H9 (cell line): ENCODE measurements at regions not wholly inside any gene's neighbourhood (a gene's known extent, or its start where the extent isn't known, plus 50 kb on each side); places are given as distances from the start of the nearest gene placed in this dataset.

Experiments used
- DNase-seq: peaks from one replicate; pipeline ENCODE4 v3.0.0-alpha.2; 2017
- H2AFZ ChIP-seq: one replicate; pipeline ENCODE4 v1.6.1; 2013; ENCODE audit warnings: mild to moderate bottlenecking, low read length, control low read depth, moderate library complexity
- H2AK5ac ChIP-seq: 2 replicates; pipeline ENCODE4 v1.6.1; 2013; ENCODE audit warnings: low read length, control low read depth, mixed read lengths; ENCODE audit not compliant: insufficient read length
- H2BK120ac ChIP-seq: one replicate; pipeline ENCODE4 v1.6.1; 2013; ENCODE audit warnings: low read depth, mild to moderate bottlenecking, low read length, control low read depth, inconsistent platforms; ENCODE audit not compliant: poor library complexity, severe bottlenecking
- H2BK12ac ChIP-seq: 2 replicates; pipeline ENCODE4 v1.6.1; 2013; ENCODE audit warnings: low read length, control low read depth, mixed read lengths, low read depth; ENCODE audit not compliant: insufficient read length
- H2BK15ac ChIP-seq: 2 replicates; pipeline ENCODE4 v1.6.1; 2013; ENCODE audit warnings: low read depth, low read length, control low read depth
- H2BK20ac ChIP-seq: one replicate; pipeline ENCODE4 v1.6.1; 2013; ENCODE audit warnings: low read depth, mild to moderate bottlenecking, low read length, control low read depth, inconsistent platforms; ENCODE audit not compliant: poor library complexity, severe bottlenecking
- H2BK5ac ChIP-seq: 2 replicates; pipeline ENCODE4 v1.6.1; 2013; ENCODE audit warnings: low read length, control low read depth, mixed read lengths; ENCODE audit not compliant: insufficient read length
- H3K14ac ChIP-seq: 2 replicates; pipeline ENCODE4 v1.6.1; 2013; ENCODE audit warnings: low read length, control low read depth; ENCODE audit not compliant: insufficient read depth
- H3K18ac ChIP-seq: 2 replicates; pipeline ENCODE4 v1.6.1; 2013; ENCODE audit warnings: low read depth, mild to moderate bottlenecking, mixed read lengths, low read length, control low read depth; ENCODE audit not compliant: insufficient read length
- H3K23ac ChIP-seq: 2 replicates; pipeline ENCODE4 v1.6.1; 2013; ENCODE audit warnings: low read length, control low read depth, mixed read lengths, low read depth; ENCODE audit not compliant: insufficient read length
- H3K23me2 ChIP-seq: 2 replicates; pipeline ENCODE4 v1.6.1; 2013; ENCODE audit warnings: low read depth, mild to moderate bottlenecking, mixed read lengths, low read length, control low read depth; ENCODE audit not compliant: insufficient read length, poor library complexity, severe bottlenecking
- H3K27ac ChIP-seq: 2 replicates; pipeline ENCODE4 v1.5.1; 2013; ENCODE audit warnings: low read length, control low read depth, mixed read lengths, low read depth; ENCODE audit not compliant: insufficient read length
- H3K27me3 ChIP-seq: 2 replicates; pipeline ENCODE4 v1.6.1; 2013; ENCODE audit warnings: low read length, control low read depth, inconsistent platforms; ENCODE audit not compliant: insufficient read depth
- H3K4ac ChIP-seq: 2 replicates; pipeline ENCODE4 v1.6.1; 2013; ENCODE audit warnings: low read depth, mild to moderate bottlenecking, control low read depth, inconsistent platforms, low read length, moderate library complexity
- H3K4me1 ChIP-seq: 2 replicates; pipeline ENCODE4 v1.6.1; 2013; ENCODE audit warnings: low read length, control low read depth, inconsistent platforms; ENCODE audit not compliant: insufficient read depth
- H3K4me2 ChIP-seq: 2 replicates; pipeline ENCODE4 v1.6.1; 2013; ENCODE audit warnings: low read length, control low read depth, mixed read lengths; ENCODE audit not compliant: insufficient read length, insufficient read depth
- H3K56ac ChIP-seq: 2 replicates; pipeline ENCODE4 v1.6.1; 2013; ENCODE audit warnings: low read depth, mild to moderate bottlenecking, mixed read lengths, low read length, control low read depth; ENCODE audit not compliant: insufficient read length
- H3K79me1 ChIP-seq: 2 replicates; pipeline ENCODE4 v1.6.1; 2013; ENCODE audit warnings: low read depth, mild to moderate bottlenecking, moderate library complexity, low read length, control low read depth, inconsistent platforms; ENCODE audit not compliant: insufficient read depth, poor library complexity, severe bottlenecking
- H3K79me2 ChIP-seq: 2 replicates; pipeline ENCODE4 v1.6.1; 2013; ENCODE audit warnings: low read length, control low read depth, inconsistent platforms; ENCODE audit not compliant: insufficient read depth
- H3K9ac ChIP-seq: 2 replicates; pipeline ENCODE4 v1.6.1; 2013; ENCODE audit warnings: low read length, control low read depth, mixed read lengths; ENCODE audit not compliant: insufficient read length; ENCODE audit errors: extremely low read depth
- H3K9me3 ChIP-seq: one replicate; pipeline ENCODE4 v1.6.1; 2013; ENCODE audit warnings: low read depth, low read length, inconsistent platforms; ENCODE audit not compliant: control insufficient read depth
- H3T11ph ChIP-seq: one replicate; pipeline ENCODE4 v1.6.1; 2013; ENCODE audit warnings: mild to moderate bottlenecking, low read length, control low read depth, inconsistent platforms
- H4K20me1 ChIP-seq: one replicate; pipeline ENCODE4 v1.6.1; 2013; ENCODE audit not compliant: control insufficient read depth, insufficient read length, insufficient read depth
- H4K5ac ChIP-seq: 2 replicates; pipeline ENCODE4 v1.6.1; 2013; ENCODE audit warnings: low read depth, mild to moderate bottlenecking, mixed read lengths, low read length, control low read depth; ENCODE audit not compliant: insufficient read length
- H4K8ac ChIP-seq: replicated peaks from 2 replicates; pipeline ENCODE4 v1.6.1; 2013; ENCODE audit warnings: low read length, control low read depth, mixed read lengths, low read depth; ENCODE audit not compliant: insufficient read length
- H4K91ac ChIP-seq: 2 replicates; pipeline ENCODE4 v1.6.1; 2013; ENCODE audit warnings: low read depth, mild to moderate bottlenecking, moderate library complexity, mixed read lengths, low read length, control low read depth; ENCODE audit not compliant: insufficient read length
- H3K27ac Mint-ChIP-seq, 3 experiments: 2 replicates in 2 of 3; 3 replicates in 1 of 3; pipeline ENCODE4 v1.8.0; 2020 to 2021; ENCODE audit warnings: mixed read lengths in 3 of 3, mild to moderate bottlenecking in 1 of 3, moderate library complexity in 1 of 3
- H3K27me3 Mint-ChIP-seq: 2 replicates; pipeline ENCODE4 v1.8.0; 2021; ENCODE audit warnings: low read depth, mild to moderate bottlenecking, moderate library complexity, mixed read lengths
- H3K36me3 Mint-ChIP-seq, 3 experiments: 2 replicates in 2 of 3; 3 replicates in 1 of 3; pipeline ENCODE4 v1.8.0; 2020 to 2021; ENCODE audit warnings: low read depth in 3 of 3, mixed read lengths in 3 of 3; ENCODE audit not compliant: insufficient read depth in 1 of 3
- H3K4me1 Mint-ChIP-seq, 2 experiments: 2 replicates each; pipeline ENCODE4 v1.8.0; 2020; ENCODE audit warnings: mixed read lengths in 2 of 2
- H3K4me3 Mint-ChIP-seq, 2 experiments: 2 replicates in 1 of 2; 3 replicates in 1 of 2; pipeline ENCODE4 v1.8.0; 2020 to 2021; ENCODE audit warnings: mild to moderate bottlenecking in 2 of 2, mixed read lengths in 2 of 2, moderate library complexity in 1 of 2
- H3K9me3 Mint-ChIP-seq, 2 experiments: 2 replicates in 1 of 2; 3 replicates in 1 of 2; pipeline ENCODE4 v1.8.0; 2020; ENCODE audit warnings: mild to moderate bottlenecking in 2 of 2, mixed read lengths in 2 of 2, moderate library complexity in 1 of 2
- CTCF ChIP-seq: fragments of 200-600 bp; sonication (generic); conservative IDR thresholded peaks from 3 replicates; pipeline ENCODE4 v1.8.0; 2021; ENCODE audit warnings: antibody characterized with exemption, mild to moderate bottlenecking
- WGBS: extraction: QIAGEN DNeasy Blood & Tissue Kit; methylation state at CpG from one replicate; pipeline ENCODE4 v1.1.7; 2013; ENCODE audit warnings: missing lambda C conversion rate, low lambda C conversion rate, mixed read lengths; ENCODE audit not compliant: insufficient read length; ENCODE audit errors: extremely low coverage; 5-methylcytosine and 5-hydroxymethylcytosine counted together

GRCh38 chr4:171265190-171265818 lies 547.9 kb upstream of the GALNTL6 start:
- H3K14ac ChIP-seq = no peak overlapping the region
- Mint-ChIP-seq H3K27me3 (no peaks in the 10 kb centered on the region), H3K27ac (no peak overlapping the region), H3K4me3 (no peak overlapping the region), H3K9me3 (no peaks in the 10 kb centered on the region), H3K4me1 (no peaks in the 10 kb centered on the region), H3K36me3 (no peaks in the 10 kb centered on the region)
- no peaks in the 10 kb centered on the region for H3K79me1 ChIP-seq
- no peak overlapping the region for H3K9ac ChIP-seq
- H2BK15ac ChIP-seq = no peak overlapping the region
- no peaks in the 10 kb centered on the region for H4K20me1 ChIP-seq
- no peak overlapping the region for H3K23ac ChIP-seq
- no peak overlapping the region for H2BK20ac ChIP-seq
- no peak overlapping the region for H2AFZ ChIP-seq
- H3K23me2 ChIP-seq = no peaks in the 10 kb centered on the region
- WGBS = no CpG with 5 or more reads among the region's 1 CpG
- H3K27me3 ChIP-seq = no peaks in the 10 kb centered on the region
- H3K9me3 ChIP-seq = no peaks in the 10 kb centered on the region
- TF ChIP-seq CTCF = no peak
- H4K5ac ChIP-seq = no peak overlapping the region
- no peak overlapping the region for H3T11ph ChIP-seq
- no peak overlapping the region for H2BK5ac ChIP-seq
- DNase-seq = no peak
- H2BK120ac ChIP-seq = no peak overlapping the region
- H2BK12ac ChIP-seq = no peak overlapping the region
- no peak overlapping the region for H4K8ac ChIP-seq
- no peaks in the 10 kb centered on the region for H3K4me1 ChIP-seq
- H3K79me2 ChIP-seq = no peaks in the 10 kb centered on the region
- peak overlapping the region; percentile 27 for H3K18ac ChIP-seq
- H3K4ac ChIP-seq = no peak overlapping the region
- H4K91ac ChIP-seq = no peak overlapping the region
- no peak overlapping the region for H2AK5ac ChIP-seq
- no peak overlapping the region for H3K56ac ChIP-seq
- no peak overlapping the region for H3K4me2 ChIP-seq
- no peak overlapping the region for H3K27ac ChIP-seq
